Peyer's patch (tissue), 4 donors: ENCODE measurements at regions not wholly inside any gene's neighbourhood (a gene's known extent, or its start where the extent isn't known, plus 50 kb on each side); places are given as distances from the start of the nearest gene placed in this dataset.

Experiments used
- POLR2A ChIP-seq, 2 donors: fragments of 450-650 bp; IDR thresholded peaks; one replicate each; pipeline ENCODE4 v1.5.1; 2017; ENCODE audit warnings: antibody characterized with exemption in 2 of 2, mild to moderate bottlenecking in 2 of 2, moderate library complexity in 2 of 2
- TF ChIP-seq, protein P1 (sequence below), 6 experiments: fragments of 450-650 bp in 4 of 6; fragments of 200-600 bp in 2 of 6; sonication (generic) in 1 of 6; IDR thresholded peaks; one replicate each; pipeline ENCODE4 v1.5.1; 2017 to 2019; ENCODE audit warnings: antibody characterized with exemption in 6 of 6, mild to moderate bottlenecking in 3 of 6, moderate library complexity in 1 of 6

DNA sequence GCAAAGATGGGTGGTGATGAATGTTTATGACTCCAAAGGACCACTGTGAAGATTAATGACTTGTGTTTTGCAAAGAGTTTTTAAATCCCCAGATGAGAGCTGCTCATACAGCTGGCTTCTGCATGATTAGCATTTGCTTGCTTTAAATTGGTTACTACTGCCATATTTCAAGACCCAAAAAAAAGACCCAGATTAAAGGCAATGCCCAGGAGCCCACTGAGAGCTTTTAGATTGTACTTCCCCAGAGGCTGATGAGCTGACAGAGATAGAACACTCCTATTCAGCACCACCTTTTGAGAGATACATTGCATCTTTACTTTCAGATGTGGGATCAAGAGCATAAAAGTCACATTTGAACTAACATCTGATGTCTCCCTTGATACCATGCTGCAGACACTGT is 142.0 kb downstream of the HNRNPD start:
- TF ChIP-seq, protein P1, sequence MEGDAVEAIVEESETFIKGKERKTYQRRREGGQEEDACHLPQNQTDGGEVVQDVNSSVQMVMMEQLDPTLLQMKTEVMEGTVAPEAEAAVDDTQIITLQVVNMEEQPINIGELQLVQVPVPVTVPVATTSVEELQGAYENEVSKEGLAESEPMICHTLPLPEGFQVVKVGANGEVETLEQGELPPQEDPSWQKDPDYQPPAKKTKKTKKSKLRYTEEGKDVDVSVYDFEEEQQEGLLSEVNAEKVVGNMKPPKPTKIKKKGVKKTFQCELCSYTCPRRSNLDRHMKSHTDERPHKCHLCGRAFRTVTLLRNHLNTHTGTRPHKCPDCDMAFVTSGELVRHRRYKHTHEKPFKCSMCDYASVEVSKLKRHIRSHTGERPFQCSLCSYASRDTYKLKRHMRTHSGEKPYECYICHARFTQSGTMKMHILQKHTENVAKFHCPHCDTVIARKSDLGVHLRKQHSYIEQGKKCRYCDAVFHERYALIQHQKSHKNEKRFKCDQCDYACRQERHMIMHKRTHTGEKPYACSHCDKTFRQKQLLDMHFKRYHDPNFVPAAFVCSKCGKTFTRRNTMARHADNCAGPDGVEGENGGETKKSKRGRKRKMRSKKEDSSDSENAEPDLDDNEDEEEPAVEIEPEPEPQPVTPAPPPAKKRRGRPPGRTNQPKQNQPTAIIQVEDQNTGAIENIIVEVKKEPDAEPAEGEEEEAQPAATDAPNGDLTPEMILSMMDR (IDR thresholded peaks at IDR 0.05): no peak
- no peak for TF ChIP-seq POLR2A (IDR thresholded peaks at IDR 0.05)
